ENCODE measurements at regions not wholly inside any gene's neighbourhood (a gene's known extent, or its start where the extent isn't known, plus 50 kb on each side); places are given as distances from the start of the nearest gene placed in this dataset.

- no peaks in the 10 kb centered on the region for H3K36me3 ChIP-seq
- 19 to 49% (median 40%) methylated on average over 8 to 9 of the region's 9 CpGs for WGBS, 4 donors
- peak in 4 of 5 donors; percentile 26 to 72 (median 53) for DNase-seq
- H3K27me3 ChIP-seq = peaks cover 0 to 5% (median 0%) of the 10 kb centered on the region in 9 donors
- peak; percentile 29 to 78 (median 63) for ATAC-seq
- H3K27ac ChIP-seq = peak overlapping the region in 2 of 12 donors; percentile 42 to 49
- H3K4me3 ChIP-seq = no peak overlapping the region
- TF ChIP-seq POLR2A (IDR thresholded peaks at IDR 0.05) = no peak
- TF ChIP-seq CTCF (IDR thresholded peaks at IDR 0.05) = no peak
- intact Hi-C loops (cut with DNase I) = no loop called here
- peaks cover 0 to 41% (median 17%) of the 10 kb centered on the region in 12 donors for H3K4me1 ChIP-seq
- H3K9me3 ChIP-seq = no peaks in the 10 kb centered on the region
Measured at GRCh38 chr11:19511413-19512183, 201.0 kb upstream of the NAV2 start.

- Histone ChIP-seq H3K9me3 (no peaks in the 10 kb centered on the region), H3K4me1 (peaks cover 0 to 41% (median 17%) of the 10 kb centered on the region in 12 donors), H3K27ac (no peak overlapping the region), H3K4me3 (no peak overlapping the region), H3K36me3 (no peaks in the 10 kb centered on the region), H3K27me3 (peaks cover 0 to 5% (median 0%) of the 10 kb centered on the region in 9 donors)
- intact Hi-C loops (cut with DNase I) = no loop called here
- no peak for DNase-seq
- ATAC-seq = no peak
- WGBS, 4 donors = 55 to 86% (median 72%) methylated on average over 1 of the region's 1 CpG
- no peak for TF ChIP-seq CTCF (IDR thresholded peaks at IDR 0.05)
- no peak for TF ChIP-seq POLR2A (IDR thresholded peaks at IDR 0.05)
Measured at GRCh38 chr11:19511066-19511412, 201.6 kb upstream of the NAV2 start.

- WGBS, 4 donors = 79 to 85% (median 82%) methylated on average over 8 of the region's 8 CpGs
- intact Hi-C loops (cut with DNase I) = no loop called here
Measured at GRCh38 chr11:19510468-19510867, 202.2 kb upstream of the NAV2 start.

More at GRCh38 chr11:19510468-19510867, 202.2 kb upstream of the NAV2 start:
- no peaks in the 10 kb centered on the region for H3K36me3 ChIP-seq
- ATAC-seq (no peak), DNase-seq (no peak)
- no peak for TF ChIP-seq CTCF (IDR thresholded peaks at IDR 0.05)
- no peak for TF ChIP-seq POLR2A (IDR thresholded peaks at IDR 0.05)
- peaks cover 0 to 41% (median 17%) of the 10 kb centered on the region in 12 donors for H3K4me1 ChIP-seq
- H3K27me3 ChIP-seq = peaks cover 0 to 5% (median 0%) of the 10 kb centered on the region in 9 donors
- H3K27ac ChIP-seq = no peak overlapping the region
- no peaks in the 10 kb centered on the region for H3K9me3 ChIP-seq
- no peak overlapping the region for H3K4me3 ChIP-seq
